HTR-8/SVneo (cell line): ENCODE measurements at regions not wholly inside any gene's neighbourhood (a gene's known extent, or its start where the extent isn't known, plus 50 kb on each side); places are given as distances from the start of the nearest gene placed in this dataset.

Experiments
- DNase-seq: peaks from one replicate; pipeline ENCODE4 v3.0.0; 2011; ENCODE audit warnings: low spot score, mixed read lengths; ENCODE audit not compliant: insufficient read length
- FAIRE-seq: peaks from 2 replicates; lab custom pipeline; 2011; peaks lifted over from hg19 to GRCh38; lab: Jason Lieb, UNC

DNA sequence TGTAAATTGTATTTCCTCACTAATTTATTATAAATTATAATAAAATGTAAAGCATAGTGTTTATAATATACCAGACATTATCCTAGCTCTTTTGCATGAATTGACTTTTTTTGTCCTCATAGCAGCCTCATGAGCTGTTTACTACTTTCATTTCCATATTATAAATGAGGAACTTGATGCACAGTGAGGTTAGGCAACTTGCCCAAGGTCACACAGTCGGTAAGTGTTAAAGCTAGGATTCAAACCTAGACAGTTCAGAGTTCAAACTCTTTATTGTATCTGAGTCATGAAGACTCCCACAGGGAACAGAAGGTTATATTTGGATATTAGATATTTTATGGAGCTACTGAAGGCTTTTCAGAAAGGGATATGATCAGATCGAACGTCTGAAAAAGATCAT, 322.2 kb upstream of the SATB1 start:
- no peak for DNase-seq
- FAIRE-seq, result no peak

DNA sequence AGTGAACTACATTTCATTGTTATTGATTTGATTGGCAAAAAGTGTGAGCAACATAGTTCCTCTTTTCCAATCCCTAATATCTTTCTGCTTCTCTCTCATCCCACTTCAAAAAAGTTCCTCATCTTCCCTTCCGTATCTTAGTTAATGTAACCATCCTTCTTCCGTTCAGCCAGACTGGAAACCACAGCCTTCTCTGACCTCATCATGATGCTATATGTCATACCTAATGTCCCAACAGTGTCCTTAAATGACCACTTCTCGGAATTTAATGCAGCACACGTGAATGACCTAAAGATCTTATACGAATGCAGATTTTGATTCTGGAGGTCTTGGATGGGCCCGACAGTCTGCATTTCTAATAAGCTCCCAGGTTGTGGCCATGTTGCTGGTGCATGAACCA, 320.3 kb upstream of the SATB1 start:
- DNase-seq, result no peak
- FAIRE-seq, result no peak

DNA sequence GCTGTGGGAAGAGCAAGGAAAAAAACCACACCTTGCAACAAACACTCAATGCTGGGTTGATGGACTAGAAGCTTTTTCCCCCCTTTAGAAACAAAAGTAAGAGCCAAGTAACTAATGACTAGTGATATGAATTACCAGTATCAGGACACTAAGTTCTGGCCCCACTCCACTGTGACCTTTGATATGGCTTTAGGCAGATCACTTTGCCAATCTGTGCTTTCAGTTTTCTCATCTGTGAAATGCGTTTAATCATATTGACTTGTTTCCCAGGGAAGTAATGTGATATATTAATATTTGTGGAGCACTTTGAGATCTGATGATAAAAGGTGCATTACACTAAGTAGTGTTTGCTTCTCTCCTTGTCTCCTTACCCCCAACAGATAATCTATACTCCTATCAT, 319.3 kb upstream of the SATB1 start:
- FAIRE-seq (no peak), DNase-seq (no peak)

DNA sequence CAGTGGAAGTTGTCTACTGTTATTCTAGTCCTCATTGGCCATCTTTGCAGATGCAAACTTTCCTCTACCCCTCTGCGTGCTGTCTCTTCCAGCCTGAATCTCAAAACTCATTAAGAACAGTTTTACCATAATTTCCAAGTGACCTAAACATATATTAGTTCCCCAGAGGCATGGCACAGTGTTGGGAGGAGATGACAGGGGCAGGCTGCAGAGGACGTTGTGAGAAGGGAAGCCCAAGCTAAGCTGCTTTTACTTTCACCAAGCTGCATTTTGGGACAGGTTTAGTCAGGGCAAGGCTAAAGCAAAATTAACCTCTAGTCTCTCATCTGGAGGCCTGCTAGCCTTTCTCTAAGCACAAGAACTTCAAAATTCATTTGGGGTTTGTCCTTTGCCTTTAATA, 318.6 kb upstream of the SATB1 start:
- no peak for FAIRE-seq
- DNase-seq, result no peak

DNA sequence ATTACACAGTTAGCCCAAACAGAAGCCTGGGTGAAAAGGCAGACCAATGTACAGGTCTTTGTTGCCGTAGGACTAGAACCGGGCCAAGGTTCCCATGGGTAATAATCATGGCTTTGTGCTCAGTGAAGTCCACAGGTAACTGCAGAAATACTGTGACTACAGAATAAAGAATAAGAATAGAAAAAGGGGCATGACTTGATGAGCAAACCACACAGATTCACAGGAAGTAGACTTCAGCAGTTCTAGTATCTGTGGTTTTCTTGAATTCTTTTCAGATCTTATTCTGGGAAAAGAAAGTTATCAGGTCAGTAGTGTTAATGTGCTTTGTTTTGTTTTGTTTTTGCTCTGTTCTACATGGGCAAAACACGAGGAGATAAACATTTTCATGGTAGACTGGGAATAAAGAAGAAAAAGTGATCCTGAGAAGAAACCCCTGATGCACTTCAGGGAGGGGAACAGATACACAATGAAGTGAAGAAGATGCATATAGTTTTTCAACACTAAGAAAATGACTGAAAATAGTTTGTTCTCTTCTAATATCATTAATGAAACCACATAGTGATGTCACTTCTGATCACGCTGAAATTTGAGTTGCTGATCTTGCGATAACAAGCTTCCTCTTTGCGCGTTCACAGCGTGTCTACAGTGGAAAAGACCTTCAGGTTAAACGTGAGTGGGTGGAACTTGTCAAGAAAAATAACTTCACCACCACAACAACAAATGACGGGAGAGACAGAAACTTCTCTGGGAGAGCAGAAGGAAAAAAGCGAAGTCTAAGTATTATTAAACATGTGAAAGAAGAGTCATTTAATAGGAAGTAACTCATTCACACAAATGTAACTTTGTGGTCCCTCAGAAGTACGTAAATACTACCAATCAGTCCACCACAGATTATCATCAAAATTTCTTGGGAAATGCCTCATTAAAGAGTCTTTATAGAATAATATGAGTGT, 315.8 kb upstream of the SATB1 start:
- DNase-seq (no peak), FAIRE-seq (no peak)

DNA sequence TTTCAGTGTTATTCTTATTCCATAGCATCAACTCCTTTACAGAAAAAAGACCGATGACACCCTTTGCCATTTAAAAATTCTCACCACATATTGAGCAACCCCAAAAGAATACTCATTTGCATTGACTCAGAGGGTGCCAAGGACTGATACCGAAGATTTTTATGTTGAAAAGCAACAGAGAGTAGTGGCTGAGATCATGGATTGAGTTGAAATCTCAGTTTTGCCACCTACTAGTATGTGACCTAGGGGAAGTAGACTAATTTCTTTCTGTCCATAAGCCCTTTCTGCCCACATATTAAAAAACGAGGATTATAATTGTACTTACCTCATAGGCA, 313.9 kb upstream of the SATB1 start:
- no peak for FAIRE-seq
- no peak for DNase-seq

DNA sequence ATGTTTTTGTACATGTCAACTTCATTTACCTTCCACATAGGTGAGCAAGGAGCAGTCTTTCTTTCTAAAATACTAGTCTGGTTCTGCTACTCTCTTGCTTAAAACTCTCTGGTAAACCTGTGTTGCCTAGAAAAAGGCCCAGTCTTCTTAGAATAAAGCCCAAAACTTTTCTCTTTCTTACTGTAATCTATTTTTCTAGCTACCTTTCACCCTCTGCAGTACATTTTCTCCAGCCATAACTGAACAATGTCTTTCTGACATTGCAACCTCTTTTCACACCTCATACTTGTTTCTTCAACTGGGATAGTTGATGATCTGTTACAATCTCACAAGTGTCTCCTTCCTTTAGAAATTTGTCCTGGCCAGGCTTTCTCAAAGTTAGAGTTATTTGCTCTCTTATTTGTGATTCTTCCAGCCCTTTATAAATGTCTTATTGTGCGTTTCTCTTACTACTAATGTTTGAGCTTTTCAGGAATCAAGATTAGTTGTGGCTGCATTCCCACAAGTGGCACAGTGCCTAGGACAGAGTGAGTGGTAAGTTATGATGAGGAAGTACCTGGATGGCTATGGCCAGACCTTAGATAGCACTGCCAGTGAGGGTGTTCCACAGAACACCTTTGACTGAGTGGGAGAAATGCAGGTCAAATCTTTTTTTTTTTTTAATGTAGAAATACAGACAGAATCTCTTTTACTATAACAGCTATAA, 313.4 kb upstream of the SATB1 start:
- FAIRE-seq, result no peak
- no peak for DNase-seq

DNA sequence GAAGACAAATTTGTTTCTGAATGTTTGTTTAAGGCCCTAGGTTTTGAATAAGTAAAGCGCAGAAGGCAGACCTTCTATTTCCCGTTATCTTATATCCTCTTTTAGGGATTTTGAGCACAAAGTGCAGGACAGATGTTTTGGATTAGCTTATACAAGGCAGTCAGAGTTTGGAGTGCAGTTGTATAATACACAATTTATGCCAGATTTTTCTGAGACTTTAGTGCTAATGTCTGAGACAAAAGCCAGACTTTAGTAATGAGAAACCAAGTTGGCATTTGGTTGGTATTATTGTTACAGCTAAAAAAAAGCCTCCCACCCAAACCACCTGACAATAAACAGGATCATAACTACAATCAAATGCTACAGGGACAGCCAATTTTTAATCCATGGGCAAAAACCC, 309.9 kb upstream of the SATB1 start:
- no peak for DNase-seq
- no peak for FAIRE-seq

DNA sequence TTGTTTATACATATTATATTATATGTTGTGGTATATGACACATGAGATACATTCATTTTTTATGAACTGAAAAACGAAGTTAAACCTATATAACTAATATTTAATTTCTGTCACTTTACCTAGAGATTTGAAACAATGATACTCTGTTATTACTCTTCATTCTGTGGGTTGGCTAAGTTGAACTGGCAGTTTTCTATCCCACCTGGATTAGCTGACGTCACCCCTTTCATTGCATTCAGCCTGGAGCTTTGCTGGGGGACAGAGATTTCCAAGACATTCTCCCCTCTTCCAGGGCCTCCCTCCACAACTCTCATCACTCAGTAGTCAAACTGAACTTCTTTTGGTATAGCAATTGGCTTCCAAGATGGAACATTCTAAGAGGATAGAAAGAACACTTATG, 309.2 kb upstream of the SATB1 start:
- DNase-seq (no peak), FAIRE-seq (no peak)

DNA sequence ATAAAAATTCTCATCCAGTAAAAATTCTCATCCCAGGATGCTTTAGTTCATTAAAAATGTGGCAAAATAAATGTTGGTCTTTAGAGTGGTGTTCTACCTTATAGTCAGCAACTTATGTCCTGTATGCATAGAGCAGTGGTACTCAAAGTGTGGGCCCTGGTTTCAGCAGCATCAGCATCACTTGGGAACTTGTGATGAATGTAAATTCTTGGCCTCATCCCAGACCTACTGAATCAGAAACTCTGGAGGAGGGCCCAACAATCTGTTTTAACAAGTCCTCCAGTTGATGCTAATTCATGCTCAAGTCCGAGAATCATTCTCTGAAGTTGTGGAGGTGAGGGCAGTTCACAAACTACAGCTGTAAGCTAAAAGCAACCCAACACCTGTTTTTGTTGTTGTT, 307.3 kb upstream of the SATB1 start:
- FAIRE-seq (no peak), DNase-seq (no peak)

DNA sequence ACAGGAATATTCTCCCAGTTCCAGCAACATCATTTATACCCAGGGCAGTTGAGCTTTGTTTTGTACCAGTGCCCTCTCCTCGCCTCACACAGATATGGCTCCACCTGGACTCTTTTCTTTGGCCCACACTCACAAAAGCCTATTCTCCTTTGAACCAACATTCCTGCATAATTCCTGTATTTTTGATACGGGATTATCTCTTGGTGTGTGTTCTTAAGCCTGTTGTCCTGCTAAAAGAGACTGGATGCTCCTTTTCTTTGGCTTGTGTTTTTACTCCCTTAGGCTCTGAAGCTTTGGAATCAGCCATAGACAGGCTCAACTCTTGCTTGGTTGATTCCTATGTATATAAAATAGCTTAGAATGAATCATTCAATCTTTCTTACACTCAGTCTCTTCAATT, 305.4 kb upstream of the SATB1 start:
- no peak for FAIRE-seq

DNA sequence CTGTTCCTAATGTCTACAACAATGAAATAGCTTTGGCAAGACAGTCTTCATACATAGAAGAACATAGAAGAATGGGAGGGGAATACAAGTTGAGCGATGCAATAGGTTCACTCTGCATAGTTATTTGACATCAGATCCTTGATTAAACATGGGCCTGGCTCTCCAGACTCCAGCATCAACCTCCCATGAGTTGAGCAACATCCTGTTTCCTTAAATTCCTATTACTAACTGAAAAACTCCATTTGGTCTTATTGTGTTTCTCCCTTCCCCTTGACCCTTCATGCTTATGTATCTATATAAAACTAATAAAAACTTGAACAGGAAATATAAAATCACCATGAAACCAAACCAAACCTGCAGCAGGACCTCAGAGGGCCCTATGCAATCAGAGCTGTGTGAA, 304.5 kb upstream of the SATB1 start:
- FAIRE-seq (no peak), DNase-seq (no peak)

More for the DNA sequence above, 305.4 kb upstream of the SATB1 start:
- no peak for DNase-seq

DNA sequence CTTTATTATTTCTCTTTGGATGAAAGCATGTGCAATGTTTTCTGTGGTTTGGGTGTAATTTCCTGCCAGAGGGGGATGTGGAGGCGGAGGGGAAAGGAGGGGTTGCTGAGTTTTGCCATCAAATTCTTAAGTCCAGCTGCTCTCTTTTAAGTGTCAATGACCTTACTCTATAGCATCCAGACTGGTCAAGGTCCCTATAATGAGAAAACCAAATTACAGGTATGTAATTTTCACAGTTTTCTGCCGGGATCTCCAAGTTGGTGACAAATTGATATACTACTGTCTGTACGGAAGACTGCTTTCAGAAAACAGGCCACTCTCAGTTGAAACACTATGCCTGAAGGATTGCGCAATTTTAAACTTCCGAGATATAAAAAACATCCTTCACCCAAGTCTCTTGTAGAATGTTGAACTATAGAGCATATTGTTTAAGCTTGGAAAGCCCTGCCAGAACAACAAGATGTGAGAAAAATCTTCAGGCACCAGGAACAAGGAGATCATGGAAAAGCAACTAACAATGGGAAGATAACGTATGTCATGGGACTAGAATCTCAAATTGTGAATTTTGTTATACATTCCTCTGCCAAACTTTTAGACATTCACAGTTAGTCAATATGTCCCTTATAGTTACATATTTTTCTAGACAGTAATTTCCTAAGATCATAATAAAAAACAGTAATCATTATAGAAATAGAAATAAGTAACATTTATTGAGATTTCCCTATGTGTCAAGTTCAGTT, 300.7 kb upstream of the SATB1 start:
- FAIRE-seq, result no peak

DNA sequence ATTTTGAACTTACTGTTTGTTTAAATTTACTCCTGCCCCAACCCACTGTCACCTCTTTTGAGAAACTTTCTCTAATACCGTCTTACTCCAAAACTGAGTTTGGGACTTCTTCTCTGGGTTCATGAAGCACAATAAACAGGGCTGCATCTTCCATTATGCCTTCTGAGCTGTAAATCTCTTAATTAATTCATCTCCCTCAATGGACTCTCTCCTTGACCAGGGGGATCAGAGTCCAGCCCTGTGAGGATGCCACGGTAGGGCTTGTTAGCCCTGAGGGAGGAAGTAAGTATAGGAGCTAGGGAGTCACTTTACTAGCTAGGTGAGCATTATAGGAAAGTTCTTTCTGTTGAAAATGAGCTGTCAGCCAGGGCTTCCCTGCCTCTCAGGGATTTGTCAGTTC, 299.3 kb upstream of the SATB1 start:
- DNase-seq (no peak), FAIRE-seq (no peak)

More for the DNA sequence above, 300.7 kb upstream of the SATB1 start:
- no peak for DNase-seq

DNA sequence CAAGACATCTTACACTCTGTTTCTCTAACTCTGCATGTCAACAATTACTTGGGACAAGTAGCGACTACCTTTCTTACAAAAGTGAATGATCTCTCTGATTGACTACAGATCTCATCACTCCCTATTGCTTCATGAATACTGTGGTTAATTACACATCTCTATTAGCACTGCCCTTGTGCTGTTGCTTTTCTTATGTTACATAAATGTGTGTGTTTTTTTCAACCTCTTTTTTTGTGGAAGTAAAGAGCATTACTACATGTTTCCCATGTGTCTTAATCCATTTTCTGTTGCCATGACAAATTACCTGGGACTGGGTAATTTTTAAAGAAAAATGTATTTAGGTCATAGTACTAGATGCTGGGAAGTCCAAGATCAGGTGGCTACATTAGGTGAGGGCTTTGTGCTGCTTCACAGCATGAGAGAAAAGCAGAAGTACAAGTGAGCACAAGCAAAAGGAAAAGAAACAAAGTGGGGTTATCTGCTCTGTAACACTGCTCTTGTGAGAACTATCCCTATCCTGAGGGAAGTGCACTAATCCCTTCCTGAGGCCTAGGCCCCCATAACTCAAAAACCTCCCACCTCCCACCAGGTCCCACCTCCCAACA, 298.2 kb upstream of the SATB1 start:
- no peak for FAIRE-seq
- no peak for DNase-seq

DNA sequence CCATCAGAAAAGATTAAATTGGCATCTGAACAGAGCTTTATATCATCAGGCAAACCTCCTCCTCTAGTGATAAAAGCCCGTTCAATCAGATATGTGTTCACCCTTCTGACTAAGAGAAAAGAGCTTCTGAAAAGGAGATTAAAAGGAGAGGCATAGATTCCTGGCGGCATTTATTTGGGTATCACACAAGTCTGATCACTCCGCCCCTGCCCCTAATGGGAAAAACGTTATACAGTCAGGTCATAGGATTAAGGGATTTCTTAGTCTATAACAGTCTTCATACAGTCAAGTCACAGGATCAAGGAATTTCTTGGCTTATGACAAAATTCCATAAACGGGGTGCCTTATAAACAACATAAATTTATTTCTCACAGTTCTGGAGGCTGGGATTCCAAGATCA, 295.4 kb upstream of the SATB1 start:
- FAIRE-seq, result no peak
- DNase-seq, result no peak

DNA sequence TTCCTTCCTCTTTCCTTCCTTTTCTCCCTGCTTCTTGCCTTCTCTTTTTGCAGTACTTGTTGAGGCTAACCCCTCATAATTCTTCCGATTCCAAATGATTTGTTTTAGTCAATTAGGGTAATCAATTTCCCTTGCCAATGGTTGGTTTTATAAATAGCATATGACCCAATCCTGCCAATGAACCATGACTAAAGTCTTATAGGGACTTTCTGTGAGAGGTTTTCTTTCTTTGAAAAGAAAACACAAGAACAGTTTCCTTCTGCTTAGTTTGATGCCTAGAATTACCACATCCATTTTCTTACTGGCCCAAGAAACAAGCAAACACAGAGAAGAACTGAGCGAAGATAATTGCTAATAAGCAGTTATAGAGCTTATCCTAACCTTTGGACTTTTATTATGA, 292.5 kb upstream of the SATB1 start:
- FAIRE-seq, result no peak
- DNase-seq, result no peak

DNA sequence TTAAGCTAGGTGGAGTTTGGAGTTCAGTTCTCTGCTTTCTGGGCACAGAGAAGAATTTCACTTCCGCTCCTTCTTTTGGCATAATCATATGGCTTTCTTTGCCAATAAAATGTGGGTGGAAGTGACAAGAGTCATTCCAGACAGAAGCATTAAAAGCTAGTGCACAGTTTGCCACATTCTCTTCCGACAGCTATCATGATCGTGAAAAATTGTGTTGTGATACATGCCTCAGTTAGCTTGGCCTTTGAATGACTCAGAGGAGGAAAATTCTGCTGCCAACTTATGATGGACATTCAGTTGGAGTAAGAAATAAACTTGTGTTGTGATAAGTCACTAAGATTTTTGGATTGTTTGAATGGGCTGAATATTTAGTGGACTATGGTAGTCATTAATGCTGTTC, 291.7 kb upstream of the SATB1 start:
- DNase-seq (no peak), FAIRE-seq (no peak)

DNA sequence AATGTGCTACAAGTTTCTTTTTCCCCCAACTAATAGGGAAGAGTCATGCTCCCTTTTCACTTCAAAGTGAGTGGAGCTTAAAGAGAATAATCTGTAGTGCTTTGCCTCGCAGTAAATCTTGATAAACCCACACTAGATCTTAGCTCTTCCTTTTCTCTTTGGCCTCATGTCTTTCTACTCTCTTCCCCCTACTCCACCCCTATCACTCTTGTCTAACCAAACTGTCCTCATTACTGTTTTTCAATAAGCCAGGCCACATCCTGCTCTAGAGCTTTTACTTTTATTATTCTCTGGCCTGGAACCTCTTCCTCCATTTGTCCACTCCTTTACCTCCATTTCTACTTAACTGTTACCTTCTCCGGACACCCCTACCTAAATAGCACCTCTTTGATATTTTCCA, 291.0 kb upstream of the SATB1 start:
- DNase-seq (no peak), FAIRE-seq (no peak)

DNA sequence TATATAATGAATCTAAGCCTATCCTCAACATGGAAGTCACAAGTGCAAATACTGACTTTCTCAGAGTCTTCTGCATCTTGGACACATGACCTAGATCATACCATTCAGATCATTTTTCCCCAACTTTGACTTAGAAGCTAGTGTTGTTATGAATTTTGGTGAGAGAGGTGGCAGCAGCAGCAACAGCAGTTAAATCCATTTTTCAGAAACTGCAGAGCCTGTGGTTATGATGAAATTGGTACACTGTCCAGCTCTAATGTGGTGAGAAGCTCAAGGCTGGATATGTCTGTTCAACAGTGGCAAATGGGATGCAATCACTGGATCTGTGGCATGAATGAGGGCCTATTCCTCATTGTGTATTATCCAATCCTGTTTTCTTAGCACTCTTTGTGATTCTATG, 290.1 kb upstream of the SATB1 start:
- FAIRE-seq (no peak), DNase-seq (no peak)

DNA sequence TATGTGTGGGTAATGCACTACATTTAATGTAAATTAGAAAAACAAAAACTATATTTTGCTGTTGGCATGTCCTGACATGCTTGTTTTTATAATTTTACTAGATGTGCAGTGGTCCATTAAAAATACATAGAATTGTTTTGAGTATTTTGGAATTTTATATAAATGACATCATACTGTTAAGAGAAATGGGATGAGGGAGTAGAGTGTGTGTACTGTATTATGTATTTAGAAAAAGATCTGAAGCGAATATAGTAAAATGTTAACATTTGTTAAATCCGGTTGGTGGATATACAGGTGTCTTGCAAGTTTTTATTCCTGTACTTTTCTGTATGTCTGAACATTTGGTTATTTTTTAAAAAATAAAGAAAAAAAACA, 288.4 kb upstream of the SATB1 start:
- FAIRE-seq (no peak), DNase-seq (no peak)
